Naive thymus-derived CD4-positive, alpha-beta T cell (primary cell): ENCODE measurements at regions not wholly inside any gene's neighbourhood (a gene's known extent, or its start where the extent isn't known, plus 50 kb on each side); places are given as distances from the start of the nearest gene placed in this dataset.
"Not testable (repeated sequence)": the region's sequence is repeated elsewhere in the genome, so short reads cannot be mapped to it uniquely, and the experiment has no call there.

Source experiments
- ATAC-seq: fragments of 150-1000 bp; cut with Tn5 transposase; 2 replicates; pipeline ENCODE4 v1.10.0; 2021; ENCODE audit warnings: mild to moderate bottlenecking, moderate library complexity
- CTCF ChIA-PET: fragments of 350-600 bp; sonication (Branson Sonifier 250); formaldehyde crosslinking; loops from one replicate; lab custom pipeline; 2021; ENCODE audit warnings: antibody characterized with exemption; lab: Charles Lee
- POLR2A ChIA-PET: fragments of 350-600 bp; sonication (Branson Sonifier 250); formaldehyde crosslinking; loops from one replicate; lab custom pipeline; 2021; ENCODE audit warnings: antibody characterized with exemption, inconsistent platforms; lab: Charles Lee
- DNase-seq, 9 donors: peaks; one replicate each; pipeline versions ENCODE4 v3.0.0 to v3.0.0-alpha.2; 2020 to 2022; ENCODE audit warnings: mixed read lengths in 1 of 9
- H3K27ac ChIP-seq: one replicate; pipeline ENCODE4 v1.7.0; 2013; ENCODE audit warnings: mild to moderate bottlenecking, low read depth, low read length, moderate library complexity
- H3K27me3 ChIP-seq, 2 donors: one replicate each; pipeline ENCODE4 v1.7.0; 2013; ENCODE audit warnings: low read length in 2 of 2, mild to moderate bottlenecking in 2 of 2, moderate library complexity in 2 of 2; ENCODE audit not compliant: control insufficient read depth in 2 of 2, insufficient read depth in 2 of 2
- H3K36me3 ChIP-seq, 3 experiments: 1 replicate in 2 of 3; 2 replicates in 1 of 3; pipeline ENCODE4 v1.7.0; 2013; ENCODE audit warnings: low read length in 3 of 3, mild to moderate bottlenecking in 3 of 3, moderate library complexity in 1 of 3; ENCODE audit not compliant: insufficient read depth in 3 of 3, control insufficient read depth in 2 of 3
- H3K4me1 ChIP-seq, 2 donors: one replicate each; pipeline ENCODE4 v1.7.0; 2013; ENCODE audit warnings: low read length in 2 of 2, mild to moderate bottlenecking in 2 of 2, moderate library complexity in 1 of 2; ENCODE audit not compliant: control insufficient read depth in 2 of 2, insufficient read depth in 2 of 2
- H3K4me3 ChIP-seq: 2 replicates; pipeline ENCODE4 v1.7.0; 2013; ENCODE audit warnings: mild to moderate bottlenecking, low read length
- H3K9me3 ChIP-seq, 3 experiments: 1 replicate in 2 of 3; 2 replicates in 1 of 3; pipeline ENCODE4 v1.7.0; 2013; ENCODE audit warnings: low read length in 3 of 3; ENCODE audit not compliant: control insufficient read depth in 2 of 3
- H3K27ac Mint-ChIP-seq, 9 donors: one replicate each; pipeline ENCODE4 v1.8.0; 2020 to 2022; ENCODE audit warnings: mixed read lengths in 9 of 9, mild to moderate bottlenecking in 8 of 9, moderate library complexity in 5 of 9, inconsistent platforms in 2 of 9
- H3K27me3 Mint-ChIP-seq, 5 donors: one replicate each; pipeline ENCODE4 v1.8.0; 2021 to 2022; ENCODE audit warnings: mixed read lengths in 5 of 5, mild to moderate bottlenecking in 1 of 5
- H3K36me3 Mint-ChIP-seq, 5 donors: one replicate each; pipeline ENCODE4 v1.8.0; 2020 to 2022; ENCODE audit warnings: mixed read lengths in 5 of 5, mild to moderate bottlenecking in 3 of 5, inconsistent platforms in 1 of 5
- H3K4me1 Mint-ChIP-seq, 7 donors: one replicate each; pipeline ENCODE4 v1.8.0; 2020 to 2022; ENCODE audit warnings: mixed read lengths in 7 of 7, mild to moderate bottlenecking in 3 of 7, inconsistent platforms in 1 of 7
- H3K4me3 Mint-ChIP-seq, 10 donors: one replicate each; pipeline ENCODE4 v1.8.0; 2020 to 2022; ENCODE audit warnings: mild to moderate bottlenecking in 10 of 10, mixed read lengths in 10 of 10, moderate library complexity in 6 of 10, inconsistent platforms in 2 of 10
- H3K9me3 Mint-ChIP-seq, 11 donors: one replicate each; pipeline ENCODE4 v1.8.0; 2020 to 2022; ENCODE audit warnings: mixed read lengths in 11 of 11, mild to moderate bottlenecking in 4 of 11, inconsistent platforms in 1 of 11, moderate library complexity in 1 of 11
- intact Hi-C, 2 donors: fragments of 100-400 bp; cut with micrococcal nuclease; formaldehyde crosslinking; loops; one replicate each; pipeline ENCODE4 v1.15.1; 2023

GRCh38 chr18:56284319-56284718, 354.1 kb downstream of the TXNL1 start:
- Histone ChIP-seq H3K4me1 (no peaks in the 10 kb centered on the region), H3K36me3 (no peaks in the 10 kb centered on the region), H3K4me3 (no peak overlapping the region), H3K27me3 (no peaks in the 10 kb centered on the region), H3K27ac (no peak overlapping the region), H3K9me3 (no peaks in the 10 kb centered on the region)
- intact Hi-C loops: no loop called here
- ChIA-PET CTCF (no interaction called here), POLR2A (no interaction called here)
- Mint-ChIP-seq H3K36me3 (no peaks in the 10 kb centered on the region), H3K9me3 (peaks cover 0 to 8% (median 0%) of the 10 kb centered on the region in 11 donors), H3K27me3 (peaks cover 0 to 4% (median 0%) of the 10 kb centered on the region in 5 donors), H3K27ac (no peak overlapping the region), H3K4me3 (no peak overlapping the region), H3K4me1 (no peaks in the 10 kb centered on the region)
- no peak for ATAC-seq
- no peak for DNase-seq

GRCh38 chr18:56283316-56283715, 355.1 kb downstream of the TXNL1 start:
- intact Hi-C loops: no loop called here
- ATAC-seq: no peak
- Mint-ChIP-seq H3K27ac (no peak overlapping the region), H3K36me3 (no peaks in the 10 kb centered on the region), H3K4me3 (no peak overlapping the region), H3K4me1 (no peaks in the 10 kb centered on the region), H3K9me3 (peaks cover 0 to 8% (median 0%) of the 10 kb centered on the region in 11 donors), H3K27me3 (peaks cover 0 to 4% (median 4%) of the 10 kb centered on the region in 5 donors)
- H3K27ac ChIP-seq: no peak overlapping the region
- POLR2A ChIA-PET: no interaction called here
- H3K9me3 ChIP-seq: no peaks in the 10 kb centered on the region
- H3K27me3 ChIP-seq: no peaks in the 10 kb centered on the region
- H3K4me1 ChIP-seq: no peaks in the 10 kb centered on the region
- no peaks in the 10 kb centered on the region for H3K36me3 ChIP-seq
- CTCF ChIA-PET: no interaction called here
- no peak for DNase-seq
- H3K4me3 ChIP-seq: no peak overlapping the region

- DNase-seq (no peak), ATAC-seq (no peak)
- no peaks in the 10 kb centered on the region for H3K36me3 ChIP-seq
- H3K4me3 ChIP-seq: no peak overlapping the region
- no peak overlapping the region for H3K4me3 Mint-ChIP-seq
- no peaks in the 10 kb centered on the region for H3K4me1 ChIP-seq
- H3K27me3 Mint-ChIP-seq: peaks cover 0 to 4% (median 0%) of the 10 kb centered on the region in 5 donors
- no peaks in the 10 kb centered on the region for H3K9me3 ChIP-seq
- H3K4me1 Mint-ChIP-seq: no peaks in the 10 kb centered on the region
- no peaks in the 10 kb centered on the region for H3K36me3 Mint-ChIP-seq
- CTCF ChIA-PET: no interaction called here
- POLR2A ChIA-PET: no interaction called here
- intact Hi-C loops: no loop called here
- H3K9me3 Mint-ChIP-seq: peaks cover 0 to 11% (median 0%) of the 10 kb centered on the region in 11 donors
- H3K27ac ChIP-seq: no peak overlapping the region
- no peak overlapping the region for H3K27ac Mint-ChIP-seq
- H3K27me3 ChIP-seq: no peaks in the 10 kb centered on the region
Measured at GRCh38 chr18:56282234-56283104, 355.9 kb downstream of the TXNL1 start.

GRCh38 chr18:56279816-56280215, 358.6 kb downstream of the TXNL1 start:
- DNase-seq, H3K4me3 ChIP-seq, intact Hi-C loops, H3K9me3 Mint-ChIP-seq, H3K27me3 ChIP-seq, ATAC-seq, CTCF ChIA-PET, H3K36me3 Mint-ChIP-seq, H3K27ac Mint-ChIP-seq, H3K4me1 Mint-ChIP-seq, H3K4me3 Mint-ChIP-seq, H3K36me3 ChIP-seq, H3K4me1 ChIP-seq, H3K9me3 ChIP-seq, POLR2A ChIA-PET, H3K27ac ChIP-seq, H3K27me3 Mint-ChIP-seq: not testable (repeated sequence)

- Mint-ChIP-seq H3K4me3 (no peak overlapping the region), H3K27me3 (peaks cover 0 to 4% (median 0%) of the 10 kb centered on the region in 5 donors), H3K36me3 (no peaks in the 10 kb centered on the region), H3K4me1 (no peaks in the 10 kb centered on the region), H3K27ac (no peak overlapping the region), H3K9me3 (peaks cover 0 to 6% (median 0%) of the 10 kb centered on the region in 11 donors)
- H3K27ac ChIP-seq: no peak overlapping the region
- ChIA-PET POLR2A (no interaction called here), CTCF (no interaction called here)
- intact Hi-C loops: no loop called here
- no peaks in the 10 kb centered on the region for H3K9me3 ChIP-seq
- H3K4me1 ChIP-seq: no peaks in the 10 kb centered on the region
- no peaks in the 10 kb centered on the region for H3K36me3 ChIP-seq
- H3K4me3 ChIP-seq: no peak overlapping the region
- H3K27me3 ChIP-seq: no peaks in the 10 kb centered on the region
- no peak for DNase-seq
- ATAC-seq: no peak
Measured at GRCh38 chr18:56278421-56279003, 359.9 kb downstream of the TXNL1 start.

GRCh38 chr18:56276466-56276865, 361.9 kb downstream of the TXNL1 start:
- Mint-ChIP-seq H3K9me3 (peaks cover 0 to 8% (median 0%) of the 10 kb centered on the region in 11 donors), H3K27ac (no peak overlapping the region), H3K4me1 (no peaks in the 10 kb centered on the region), H3K36me3 (no peaks in the 10 kb centered on the region), H3K27me3 (peaks cover 0 to 4% (median 0%) of the 10 kb centered on the region in 5 donors), H3K4me3 (no peak overlapping the region)
- DNase-seq: no peak
- Histone ChIP-seq H3K9me3 (no peaks in the 10 kb centered on the region), H3K27ac (no peak overlapping the region), H3K27me3 (no peaks in the 10 kb centered on the region), H3K36me3 (no peaks in the 10 kb centered on the region), H3K4me3 (no peak overlapping the region), H3K4me1 (no peaks in the 10 kb centered on the region)
- POLR2A ChIA-PET: no interaction called here
- no peak for ATAC-seq
- intact Hi-C loops: no loop called here
- CTCF ChIA-PET: no interaction called here
